HepG2 (cell line): ENCODE measurements at regions not wholly inside any gene's neighbourhood (a gene's known extent, or its start where the extent isn't known, plus 50 kb on each side); places are given as distances from the start of the nearest gene placed in this dataset.
A peak's percentile ranks its signal among the peaks of the same experiment; 100 is the strongest.

Experiments used
- AHDC1 ChIP-seq: sonication (generic); formaldehyde crosslinking; IDR thresholded peaks from 2 replicates; pipeline ENCODE4 v1.5.1; 2020; ENCODE audit warnings: mild to moderate bottlenecking, missing genetic modification reagents, borderline replicate concordance
- HNF4G ChIP-seq, 2 experiments: sonication (generic) in 1 of 2; formaldehyde crosslinking in 1 of 2; IDR thresholded peaks; 2 replicates each; pipeline versions ENCODE4 v1.4.0 to v1.6.1; 2011 to 2020; ENCODE audit warnings: borderline replicate concordance in 2 of 2, low read depth in 2 of 2, mild to moderate bottlenecking in 2 of 2, low read length in 1 of 2, missing genetic modification reagents in 1 of 2, moderate library complexity in 1 of 2
- KLF6 ChIP-seq: IDR thresholded peaks from 2 replicates; pipeline ENCODE4 v1.8.0; 2016; ENCODE audit warnings: missing biosample characterization, missing genetic modification reagents
- RAD21 ChIP-seq: fragments of 450-650 bp; formaldehyde crosslinking; IDR thresholded peaks from 2 replicates; pipeline ENCODE4 v1.5.0; 2020; ENCODE audit warnings: mild to moderate bottlenecking
- RNF2 ChIP-seq: fragments of 450-650 bp; conservative IDR thresholded peaks from 2 replicates; pipeline ENCODE4 v1.6.1; 2016; ENCODE audit warnings: low read depth
- RXRB ChIP-seq: IDR thresholded peaks from 2 replicates; pipeline ENCODE4 v1.6.1; 2016; ENCODE audit warnings: borderline replicate concordance, missing genetic modification reagents, missing compliant biosample characterization
- ZBTB4 ChIP-seq: sonication (generic); formaldehyde crosslinking; IDR thresholded peaks from 2 replicates; pipeline ENCODE4 v1.4.0; 2020; ENCODE audit warnings: missing genetic modification reagents, mild to moderate bottlenecking, borderline replicate concordance
- ZMYM3 ChIP-seq: sonication (generic); formaldehyde crosslinking; IDR thresholded peaks from 2 replicates; pipeline ENCODE4 v1.5.1; 2020; ENCODE audit warnings: mild to moderate bottlenecking, missing genetic modification reagents
- ZNF841 ChIP-seq: sonication (generic); formaldehyde crosslinking; IDR thresholded peaks from 2 replicates; pipeline ENCODE4 v1.8.1; 2023; ENCODE audit warnings: missing genetic modification reagents, borderline replicate concordance

GRCh38 chr2:234885886-234886285 lies 65.9 kb upstream of the SH3BP4 start (continued):
- TF ChIP-seq KLF6 (no peak), RNF2 (no peak), RXRB (CRISPR knock-in tag) (peak; percentile 23; the same call in 1 of the 2 replicates), ZBTB4 (CRISPR knock-in tag) (no peak), RAD21 (CRISPR knock-in tag) (no peak), HNF4G (IDR thresholded peaks at IDR 0.05; ENCODE audit: borderline replicate concordance, low read depth, low read length) (peak; percentile 25; the same call in 1 of the 2 replicates), HNF4G (CRISPR knock-in tag; IDR thresholded peaks at IDR 0.05; ENCODE audit: borderline replicate concordance, low read depth) (no peak; the same call in 1 of the 2 replicates), AHDC1 (CRISPR knock-in tag) (peak; percentile 37; the same call in 1 of the 2 replicates), ZMYM3 (no peak), ZNF841 (CRISPR knock-in tag) (no peak)
